GM12872 (cell line): ENCODE measurements at regions not wholly inside any gene's neighbourhood (a gene's known extent, or its start where the extent isn't known, plus 50 kb on each side); places are given as distances from the start of the nearest gene placed in this dataset.

Experiments
- CTCF ChIP-seq: IDR thresholded peaks from 3 replicates; pipeline ENCODE4 v1.5.1; 2011; ENCODE audit warnings: low read depth, mild to moderate bottlenecking, low read length, moderate library complexity; ENCODE audit not compliant: insufficient read depth

- no peak for TF ChIP-seq CTCF
These were observed 682.4 kb downstream of the TMEM121 start for GRCh38 chr14:106208794-106209193.

- TF ChIP-seq CTCF = no peak
These were observed 683.4 kb downstream of the TMEM121 start for GRCh38 chr14:106209755-106210154.

DNA sequence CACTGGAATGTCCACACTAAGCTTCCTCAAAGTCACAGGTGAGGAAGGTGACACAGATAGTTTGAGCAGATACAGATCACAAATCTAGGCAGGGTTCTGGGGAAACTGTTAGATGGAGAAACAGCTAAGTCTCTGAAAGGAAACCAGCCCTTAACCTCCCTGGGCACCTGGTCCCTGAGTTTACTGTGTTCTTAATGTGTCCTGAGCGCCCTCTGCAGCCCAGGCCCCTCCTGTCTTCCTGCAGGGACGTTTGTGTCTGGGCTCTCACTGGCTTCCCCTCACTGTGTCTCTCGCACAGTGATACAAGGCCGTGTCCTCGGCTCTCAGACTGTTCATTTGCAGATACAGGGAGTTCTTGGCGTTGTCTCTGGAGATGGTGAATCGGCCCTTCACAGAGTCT lies 684.3 kb downstream of the TMEM121 start:
- TF ChIP-seq CTCF = peak; percentile 28; the same call in 2 of the 3 replicates

GRCh38 chr14:106211334-106211900 lies 685.0 kb downstream of the TMEM121 start:
- no peak for TF ChIP-seq CTCF

DNA sequence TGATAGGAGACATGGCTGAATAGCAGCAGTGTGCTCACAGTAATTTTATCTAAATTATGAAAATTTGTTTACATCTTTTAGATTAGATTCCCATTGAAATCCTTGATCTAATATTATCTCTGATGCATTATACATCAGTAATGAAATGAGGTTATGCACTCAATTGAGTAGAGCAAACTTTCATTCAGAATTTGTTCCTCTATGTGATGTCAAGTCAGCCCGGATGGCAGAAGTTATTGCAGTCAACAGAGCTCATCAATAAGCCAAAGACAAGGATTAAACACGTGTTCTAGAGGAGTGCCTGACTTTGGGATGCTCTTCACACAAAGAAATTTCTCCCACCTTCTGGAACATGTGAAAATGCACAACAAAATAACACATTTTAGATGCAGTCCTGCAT lies 688.8 kb downstream of the TMEM121 start:
- TF ChIP-seq CTCF = no peak

DNA sequence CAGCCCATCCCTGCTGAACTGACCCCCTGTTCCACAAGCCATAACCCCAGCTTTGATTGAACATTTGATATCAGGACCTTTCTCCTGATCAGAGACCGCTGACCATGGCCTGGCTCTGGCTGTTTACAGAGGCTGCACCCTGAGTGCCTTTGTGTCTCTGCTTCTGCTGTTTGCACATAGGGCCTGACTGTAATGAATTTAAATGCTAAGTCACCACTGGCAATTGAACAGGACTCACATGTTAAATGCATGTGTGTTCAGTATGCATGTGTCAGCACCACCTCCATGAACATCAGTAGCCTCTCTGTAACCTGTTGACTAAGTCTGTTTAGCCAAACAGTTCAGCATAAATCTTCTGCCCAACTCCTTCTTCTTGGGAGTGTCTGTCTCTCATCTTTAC lies 690.3 kb downstream of the TMEM121 start:
- TF ChIP-seq CTCF = no peak

DNA sequence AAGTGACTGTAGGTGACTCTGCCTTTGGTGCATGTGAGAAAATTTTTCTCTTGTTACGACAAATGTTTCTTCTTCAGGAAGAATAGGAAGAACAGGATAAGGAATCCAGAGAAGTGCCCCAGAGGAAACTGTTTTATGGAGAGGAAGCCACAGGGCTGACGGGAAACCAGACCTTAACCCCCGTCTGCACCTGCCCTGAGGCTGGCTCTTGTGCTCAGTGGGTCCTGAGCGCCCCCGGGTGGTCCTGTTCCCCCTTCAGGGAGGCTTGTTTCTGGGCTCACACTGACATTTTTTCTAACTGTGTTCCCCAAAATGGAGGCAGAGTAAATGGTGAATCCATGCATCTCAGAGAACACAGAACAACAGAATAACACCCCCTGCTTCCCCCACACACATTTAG lies 691.8 kb downstream of the TMEM121 start:
- TF ChIP-seq CTCF = 0 out of 3 replicates have a peak, but pooled peaks have one; percentile 8
